HEK293T (cell line): ENCODE measurements at regions not wholly inside any gene's neighbourhood (a gene's known extent, or its start where the extent isn't known, plus 50 kb on each side); places are given as distances from the start of the nearest gene placed in this dataset.
"Not testable (repeated sequence)": the region's sequence is repeated elsewhere in the genome, so short reads cannot be mapped to it uniquely, and the experiment has no call there.

Source experiments
- CTCF ChIA-PET: fragments of 350-600 bp; formaldehyde crosslinking; extraction: SDS; loops from one replicate; lab custom pipeline; 2021; ENCODE audit warnings: antibody characterized with exemption, inconsistent platforms; lab: Yijun Ruan, JAX
- POLR2A ChIA-PET: fragments of 350-600 bp; formaldehyde crosslinking; extraction: SDS; loops from one replicate; lab custom pipeline; 2020; ENCODE audit warnings: antibody characterized with exemption, inconsistent platforms; lab: Yijun Ruan, JAX
- DNase-seq: peaks from one replicate; pipeline ENCODE4 v3.0.0; 2012; ENCODE audit warnings: mixed read lengths; ENCODE audit errors: extremely low spot score
- ARNT ChIP-seq: fragments of 450-650 bp; IDR thresholded peaks from 2 replicates; pipeline ENCODE4 v1.6.1; 2017; ENCODE audit warnings: mild to moderate bottlenecking
- BHLHE40 ChIP-seq: fragments of 450-650 bp; IDR thresholded peaks from 2 replicates; pipeline ENCODE4 v1.6.1; 2016; ENCODE audit warnings: mild to moderate bottlenecking, moderate library complexity, borderline replicate concordance
- CTBP1 ChIP-seq: fragments of 450-650 bp; IDR thresholded peaks from 2 replicates; pipeline ENCODE4 v1.6.1; 2016; ENCODE audit warnings: borderline replicate concordance
- ELF4 ChIP-seq: fragments of 450-650 bp; IDR thresholded peaks from 2 replicates; pipeline ENCODE4 v1.6.1; 2017; ENCODE audit warnings: antibody characterized with exemption
- FOXA1 ChIP-seq: fragments of 450-650 bp; IDR thresholded peaks from 2 replicates; pipeline ENCODE4 v1.6.1; 2016; ENCODE audit warnings: mild to moderate bottlenecking
- FOXK2 ChIP-seq: fragments of 450-650 bp; IDR thresholded peaks from 2 replicates; pipeline ENCODE4 v1.6.1; 2016; ENCODE audit warnings: mild to moderate bottlenecking
- FOXM1 ChIP-seq: fragments of 450-650 bp; IDR thresholded peaks from 2 replicates; pipeline ENCODE4 v1.6.1; 2017; ENCODE audit warnings: mild to moderate bottlenecking, borderline replicate concordance
- HDGF ChIP-seq: fragments of 450-650 bp; IDR thresholded peaks from 2 replicates; pipeline ENCODE4 v1.6.1; 2017; ENCODE audit warnings: antibody characterized with exemption, borderline replicate concordance
- L3MBTL2 ChIP-seq: fragments of 450-650 bp; conservative IDR thresholded peaks from 2 replicates; pipeline ENCODE4 v1.6.1; 2016; ENCODE audit warnings: mild to moderate bottlenecking
- LEF1 ChIP-seq: fragments of 450-650 bp; IDR thresholded peaks from 2 replicates; pipeline ENCODE4 v1.6.1; 2017; ENCODE audit warnings: mild to moderate bottlenecking, borderline replicate concordance
- NFRKB ChIP-seq: fragments of 450-650 bp; IDR thresholded peaks from 2 replicates; pipeline ENCODE4 v1.6.1; 2016; ENCODE audit warnings: mild to moderate bottlenecking, moderate library complexity
- PKNOX1 ChIP-seq: fragments of 450-650 bp; IDR thresholded peaks from 2 replicates; pipeline ENCODE4 v1.6.1; 2016
- SP1 ChIP-seq: fragments of 450-650 bp; IDR thresholded peaks from 2 replicates; pipeline ENCODE4 v1.6.1; 2017
- SUZ12 ChIP-seq: fragments of 450-650 bp; IDR thresholded peaks from 2 replicates; pipeline ENCODE4 v1.6.1; 2016; ENCODE audit warnings: mild to moderate bottlenecking
- TARDBP ChIP-seq: fragments of 450-650 bp; IDR thresholded peaks from 2 replicates; pipeline ENCODE4 v1.6.1; 2016
- ZNF384 ChIP-seq: fragments of 450-650 bp; IDR thresholded peaks from 2 replicates; pipeline ENCODE4 v1.6.1; 2016

- no peak for DNase-seq
- POLR2A ChIA-PET = no interaction called here
- CTCF ChIA-PET = no interaction called here
- no peak for TF ChIP-seq BHLHE40
- TF ChIP-seq FOXA1 = no peak
- no peak for TF ChIP-seq ARNT
- TF ChIP-seq LEF1 = no peak
- TF ChIP-seq ZNF384 = no peak
- no peak for TF ChIP-seq SP1
- no peak for TF ChIP-seq ELF4
Observed at GRCh38 chr21:35281956-35282355, 232.9 kb upstream of the RUNX1 start.

GRCh38 chr21:35280231-35280630 lies 231.1 kb upstream of the RUNX1 start:
- no peak for TF ChIP-seq PKNOX1
- no peak for TF ChIP-seq ARNT
- no peak for TF ChIP-seq CTBP1
- no peak for TF ChIP-seq ELF4
- TF ChIP-seq TARDBP = no peak
- no peak for TF ChIP-seq SUZ12
- no peak for TF ChIP-seq FOXK2
- no peak for TF ChIP-seq L3MBTL2
- TF ChIP-seq LEF1 = no peak
- TF ChIP-seq SP1 = no peak
- no peak for TF ChIP-seq HDGF
- no peak for TF ChIP-seq NFRKB
- no peak for TF ChIP-seq ZNF384
- no peak for TF ChIP-seq BHLHE40
- no peak for TF ChIP-seq FOXM1
- no peak for TF ChIP-seq FOXA1
- ChIA-PET POLR2A (no interaction called here), CTCF (no interaction called here)
- no peak for DNase-seq

- CTCF ChIA-PET = no interaction called here
- POLR2A ChIA-PET = interaction anchor here (0.8 kb wide), 1 partner anchor 18 kb away, joined by 3 read pairs; no protein-coding TSS in a partner anchor
- no peak for DNase-seq
Observed at GRCh38 chr21:35275776-35276175, 226.7 kb upstream of the RUNX1 start.

GRCh38 chr21:35274923-35275322 lies 225.8 kb upstream of the RUNX1 start:
- no peak for TF ChIP-seq NFRKB
- TF ChIP-seq SUZ12 = no peak
- no peak for TF ChIP-seq ZNF384
- TF ChIP-seq FOXM1 = no peak
- TF ChIP-seq ELF4 = no peak
- TF ChIP-seq ARNT = no peak
- TF ChIP-seq HDGF = no peak
- TF ChIP-seq BHLHE40 = no peak
- TF ChIP-seq LEF1 = no peak
- no peak for TF ChIP-seq FOXK2
- no peak for TF ChIP-seq CTBP1
- no peak for TF ChIP-seq FOXA1
- TF ChIP-seq PKNOX1 = no peak
- no peak for TF ChIP-seq TARDBP
- ChIA-PET CTCF (no interaction called here), POLR2A (no interaction called here)
- DNase-seq = no peak

More at GRCh38 chr21:35275776-35276175, 226.7 kb upstream of the RUNX1 start:
- TF ChIP-seq FOXA1 = no peak
- TF ChIP-seq SUZ12 = no peak
- TF ChIP-seq LEF1 = no peak

GRCh38 chr21:35274090-35274489 lies 225.0 kb upstream of the RUNX1 start:
- no peak for TF ChIP-seq LEF1
- TF ChIP-seq NFRKB = no peak
- TF ChIP-seq FOXA1 = no peak
- TF ChIP-seq TARDBP = no peak
- TF ChIP-seq HDGF = no peak
- no peak for TF ChIP-seq ZNF384
- no peak for TF ChIP-seq SP1
- no peak for TF ChIP-seq CTBP1
- TF ChIP-seq FOXK2 = no peak
- no peak for TF ChIP-seq FOXM1
- no peak for TF ChIP-seq BHLHE40
- TF ChIP-seq L3MBTL2 = no peak
- TF ChIP-seq ARNT = no peak
- TF ChIP-seq PKNOX1 = no peak
- no peak for TF ChIP-seq SUZ12
- TF ChIP-seq ELF4 = no peak
- no peak for DNase-seq
- ChIA-PET CTCF (no interaction called here), POLR2A (no interaction called here)

GRCh38 chr21:35273333-35273732 lies 224.2 kb upstream of the RUNX1 start:
- DNase-seq = no peak
- POLR2A ChIA-PET = no interaction called here
- CTCF ChIA-PET = no interaction called here
- TF ChIP-seq PKNOX1 = no peak
- no peak for TF ChIP-seq SP1
- TF ChIP-seq L3MBTL2 = no peak
- TF ChIP-seq FOXM1 = no peak
- TF ChIP-seq SUZ12 = no peak
- no peak for TF ChIP-seq HDGF
- no peak for TF ChIP-seq NFRKB
- TF ChIP-seq TARDBP = no peak
- no peak for TF ChIP-seq CTBP1
- no peak for TF ChIP-seq FOXA1
- no peak for TF ChIP-seq ELF4
- TF ChIP-seq FOXK2 = no peak
- no peak for TF ChIP-seq ZNF384
- no peak for TF ChIP-seq LEF1
- TF ChIP-seq ARNT = no peak
- no peak for TF ChIP-seq BHLHE40

- CTCF ChIA-PET = interaction anchor here (0.6 kb wide), 1 partner anchor 25 kb away, joined by 3 read pairs; no protein-coding TSS in a partner anchor
- DNase-seq, POLR2A ChIA-PET: not testable (repeated sequence)
Observed at GRCh38 chr21:35271344-35272118, 222.4 kb upstream of the RUNX1 start.
